ENCODE measurements at regions not wholly inside any gene's neighbourhood (a gene's known extent, or its start where the extent isn't known, plus 50 kb on each side); places are given as distances from the start of the nearest gene placed in this dataset.

GRCh38 chr11:106461148-106461691 is 383.8 kb downstream of the AASDHPPT start:
- DNase-seq (ENCODE audit: low spot score), result no peak

GRCh38 chr11:106461839-106462545 is 384.5 kb downstream of the AASDHPPT start:
- no peak for DNase-seq (ENCODE audit: low spot score)

- no peak for DNase-seq (ENCODE audit: low spot score)
Observed at GRCh38 chr11:106463154-106463553, 385.7 kb downstream of the AASDHPPT start.

GRCh38 chr11:106463796-106464201 is 386.3 kb downstream of the AASDHPPT start:
- no peak for DNase-seq (ENCODE audit: low spot score)

- no peak for DNase-seq (ENCODE audit: low spot score)
Observed at GRCh38 chr11:106464728-106465127, 387.3 kb downstream of the AASDHPPT start.

GRCh38 chr11:106466521-106467080 is 389.1 kb downstream of the AASDHPPT start:
- no peak for DNase-seq (ENCODE audit: low spot score)

GRCh38 chr11:106467501-106467900 is 390.0 kb downstream of the AASDHPPT start:
- no peak for DNase-seq (ENCODE audit: low spot score)

- no peak for DNase-seq (ENCODE audit: low spot score)
Observed at GRCh38 chr11:106468086-106468485, 390.6 kb downstream of the AASDHPPT start.

- DNase-seq (ENCODE audit: low spot score), result no peak
Observed at GRCh38 chr11:106468531-106468930, 391.1 kb downstream of the AASDHPPT start.

GRCh38 chr11:106470230-106470629 is 392.8 kb downstream of the AASDHPPT start:
- DNase-seq (ENCODE audit: low spot score), result no peak

GRCh38 chr11:106471276-106471675 is 393.8 kb downstream of the AASDHPPT start:
- no peak for DNase-seq (ENCODE audit: low spot score)

GRCh38 chr11:106473089-106473722 is 395.7 kb downstream of the AASDHPPT start:
- DNase-seq (ENCODE audit: low spot score), result no peak

- DNase-seq (ENCODE audit: low spot score), result no peak
Observed at GRCh38 chr11:106474274-106474673, 396.8 kb downstream of the AASDHPPT start.

- DNase-seq (ENCODE audit: low spot score), result no peak
Observed at GRCh38 chr11:106475181-106475580, 397.7 kb downstream of the AASDHPPT start.

GRCh38 chr11:106477776-106478175 is 400.3 kb downstream of the AASDHPPT start:
- DNase-seq (ENCODE audit: low spot score), result no peak

GRCh38 chr11:106479646-106480045 is 402.2 kb downstream of the AASDHPPT start:
- DNase-seq (ENCODE audit: low spot score), result no peak

- no peak for DNase-seq (ENCODE audit: low spot score)
Observed at GRCh38 chr11:106480581-106481190, 403.2 kb downstream of the AASDHPPT start.

GRCh38 chr11:106482917-106483785 is 405.7 kb downstream of the AASDHPPT start:
- no peak for DNase-seq (ENCODE audit: low spot score)

- no peak for DNase-seq (ENCODE audit: low spot score)
Observed at GRCh38 chr11:106491751-106492150, 414.3 kb downstream of the AASDHPPT start.

GRCh38 chr11:106493751-106494150 is 416.3 kb downstream of the AASDHPPT start:
- DNase-seq (ENCODE audit: low spot score), result no peak

- DNase-seq (ENCODE audit: low spot score), result no peak
Observed at GRCh38 chr11:106495046-106495445, 417.6 kb downstream of the AASDHPPT start.

Data from mucosa of gallbladder (tissue), 1 donor.